Epithelial cell of esophagus (primary cell): ENCODE measurements at regions not wholly inside any gene's neighbourhood (a gene's known extent, or its start where the extent isn't known, plus 50 kb on each side); places are given as distances from the start of the nearest gene placed in this dataset.

ENCODE experiments used
- DNase-seq: peaks from one replicate; pipeline ENCODE4 v3.0.0; 2010; ENCODE audit warnings: low read depth
- H3K4me3 ChIP-seq: 2 replicates; pipeline ENCODE4 v1.5.1; 2011; ENCODE audit warnings: mild to moderate bottlenecking, low read length, control low read depth
- CTCF ChIP-seq: IDR thresholded peaks from 2 replicates; pipeline ENCODE4 v1.5.1; 2011; ENCODE audit warnings: low read depth, mild to moderate bottlenecking, low read length, control low read depth, inconsistent platforms; ENCODE audit not compliant: insufficient read depth; ENCODE audit errors: missing control alignments

GRCh38 chr11:116409238-116409637, 363.5 kb downstream of the BUD13 start:
- no peak for TF ChIP-seq CTCF
- no peak for DNase-seq
- H3K4me3 ChIP-seq = no peak overlapping the region

- no peak for TF ChIP-seq CTCF
- DNase-seq = no peak
- no peak overlapping the region for H3K4me3 ChIP-seq
These were observed 366.7 kb downstream of the BUD13 start for GRCh38 chr11:116406042-116406441.

GRCh38 chr11:116404462-116404798, 368.4 kb downstream of the BUD13 start:
- no peak for DNase-seq
- TF ChIP-seq CTCF = no peak
- H3K4me3 ChIP-seq = no peak overlapping the region

DNA sequence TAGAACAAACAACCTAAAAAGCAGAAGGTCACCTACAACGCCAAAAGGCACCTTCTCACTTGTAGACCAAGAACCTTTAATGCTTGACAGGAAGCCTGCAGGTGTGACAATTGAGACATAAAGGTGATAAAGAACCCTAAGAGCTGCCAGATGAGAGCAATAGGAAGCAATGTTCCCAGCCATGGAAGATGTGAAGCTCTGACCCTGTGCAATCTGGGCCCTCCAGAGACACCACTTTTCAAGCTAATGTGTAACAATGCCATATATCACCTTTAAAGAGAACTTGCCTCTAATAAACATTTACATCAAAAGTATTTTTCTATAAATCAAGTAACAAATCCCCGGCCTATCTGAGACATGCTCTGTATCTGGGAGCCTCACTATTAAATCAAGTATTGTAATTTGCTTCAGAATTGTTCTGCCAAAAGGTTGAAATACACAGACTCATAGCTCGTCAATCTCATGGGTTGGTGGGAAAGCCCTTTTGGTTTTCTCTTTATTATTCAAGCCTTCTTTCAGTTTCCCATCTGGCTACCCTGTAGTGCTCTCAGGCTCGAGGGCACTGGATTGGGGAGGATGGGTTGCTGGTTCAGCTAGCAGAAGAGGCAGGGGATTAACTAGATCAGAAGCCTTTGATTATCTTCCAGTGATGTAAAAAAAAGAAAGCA, 368.9 kb downstream of the BUD13 start:
- no peak for DNase-seq
- TF ChIP-seq CTCF = no peak
- no peak overlapping the region for H3K4me3 ChIP-seq

DNA sequence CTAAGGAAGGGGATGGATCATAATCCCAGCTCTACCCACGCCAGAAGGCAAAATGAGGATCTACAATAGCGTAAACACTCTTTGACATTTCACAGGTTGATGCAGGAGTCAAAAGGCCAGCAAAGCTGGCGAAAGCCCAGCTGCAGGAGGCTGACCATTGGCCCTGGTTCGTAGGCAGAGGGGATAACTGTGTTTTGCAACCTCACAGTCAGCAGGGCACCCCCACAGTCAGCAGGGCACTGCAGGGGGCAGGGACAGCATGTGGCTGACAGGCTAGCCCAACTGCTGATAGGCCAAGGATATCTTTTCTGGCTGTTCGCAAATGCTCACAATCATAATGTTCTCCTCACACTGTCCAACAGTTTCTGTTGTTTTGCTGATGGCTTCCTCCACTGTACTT, 372.7 kb downstream of the BUD13 start:
- no peak for DNase-seq
- H3K4me3 ChIP-seq = no peak overlapping the region
- no peak for TF ChIP-seq CTCF

DNA sequence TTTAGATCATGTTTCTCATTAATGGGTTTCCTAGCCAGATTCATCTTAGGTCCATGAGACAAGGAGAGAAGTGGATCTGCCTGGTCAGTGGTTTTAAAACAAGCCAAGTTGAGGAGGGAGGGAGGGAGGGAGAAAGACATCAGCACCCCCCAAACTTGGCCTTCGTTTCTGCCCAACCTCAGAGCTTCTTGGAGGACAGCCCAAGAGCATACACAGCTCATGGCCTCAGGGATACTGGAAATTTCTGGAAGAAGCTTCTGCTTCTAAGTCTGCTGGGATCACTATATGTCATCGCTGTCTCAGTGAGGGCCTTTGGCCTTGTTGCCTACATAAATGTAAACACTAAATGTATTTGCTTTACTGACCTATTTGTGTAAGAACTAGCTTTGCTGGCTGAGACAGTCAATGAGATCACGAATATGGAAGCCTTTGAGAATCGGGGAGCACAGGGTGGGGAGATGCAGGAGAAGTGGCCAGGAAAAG, 375.1 kb downstream of the BUD13 start:
- H3K4me3 ChIP-seq = no peak overlapping the region
- TF ChIP-seq CTCF = no peak
- DNase-seq = no peak

DNA sequence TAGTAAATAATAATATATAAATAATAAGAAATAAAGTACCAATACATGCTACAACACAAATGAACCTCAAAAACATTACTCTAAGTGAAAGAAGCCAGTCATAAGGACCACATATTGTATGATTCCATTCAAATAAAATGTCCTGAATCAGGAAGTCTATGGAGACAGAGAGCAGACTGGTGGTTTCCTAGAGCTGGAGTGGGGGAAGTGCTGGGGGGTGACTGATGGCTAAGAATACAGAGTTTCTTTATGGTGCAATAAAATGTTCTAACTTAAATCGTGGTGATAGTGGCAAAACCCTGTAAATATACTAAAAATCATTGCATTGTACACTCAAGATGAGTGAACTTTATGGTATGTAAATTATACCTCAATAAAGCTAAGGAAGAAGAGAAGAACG, 376.5 kb downstream of the BUD13 start:
- no peak overlapping the region for H3K4me3 ChIP-seq
- no peak for DNase-seq
- no peak for TF ChIP-seq CTCF
